H1 (cell line): ENCODE measurements at regions not wholly inside any gene's neighbourhood (a gene's known extent, or its start where the extent isn't known, plus 50 kb on each side); places are given as distances from the start of the nearest gene placed in this dataset.

Experiments
- CTCF ChIA-PET: fragments of 300-600 bp; sonication (Branson Sonifier 250); formaldehyde crosslinking; loops from one replicate; lab custom pipeline; 2021; ENCODE audit not compliant: partially characterized antibody; lab: Charles Lee
- POLR2A ChIA-PET: fragments of 300-600 bp; sonication (Branson Sonifier 250); formaldehyde crosslinking; loops from one replicate; lab custom pipeline; 2021; ENCODE audit warnings: inconsistent platforms; ENCODE audit not compliant: partially characterized antibody; lab: Charles Lee
- DNase-seq, 2 experiments: peaks; one replicate each; pipeline versions ENCODE4 v3.0.0 to v3.0.0-alpha.2; 2010 to 2022; ENCODE audit warnings: low spot score in 2 of 2, low read depth in 1 of 2, mixed read lengths in 1 of 2
- FAIRE-seq: peaks from 2 replicates; lab custom pipeline; 2011; peaks lifted over from hg19 to GRCh38; lab: Jason Lieb, UNC
- H2AFZ ChIP-seq: 2 replicates; pipeline ENCODE4 v1.8.1; 2012; ENCODE audit warnings: low read length, inconsistent platforms
- H2AK5ac ChIP-seq: 2 replicates; pipeline ENCODE4 v1.6.1; 2013; ENCODE audit warnings: low read depth, low read length
- H2BK120ac ChIP-seq: replicated peaks from 2 replicates; pipeline ENCODE3; 2013; ENCODE audit warnings: low read depth, low read length, inconsistent platforms
- H2BK12ac ChIP-seq: 2 replicates; pipeline ENCODE4 v1.6.1; 2013; ENCODE audit warnings: low read depth, low read length
- H2BK15ac ChIP-seq: 2 replicates; pipeline ENCODE4 v1.6.1; 2013; ENCODE audit warnings: low read length
- H2BK20ac ChIP-seq: 2 replicates; pipeline ENCODE4 v1.6.1; 2013; ENCODE audit warnings: low read length
- H2BK5ac ChIP-seq: 2 replicates; pipeline ENCODE4 v1.6.1; 2013; ENCODE audit warnings: low read depth, low read length
- H3K14ac ChIP-seq: 2 replicates; pipeline ENCODE4 v1.6.1; 2013; ENCODE audit warnings: inconsistent platforms; ENCODE audit not compliant: insufficient read length
- H3K18ac ChIP-seq: 2 replicates; pipeline ENCODE4 v1.6.1; 2013; ENCODE audit warnings: low read length; ENCODE audit errors: extremely low read depth
- H3K23ac ChIP-seq: 2 replicates; pipeline ENCODE4 v1.6.1; 2013; ENCODE audit warnings: inconsistent platforms; ENCODE audit not compliant: insufficient read length
- H3K23me2 ChIP-seq: 2 replicates; pipeline ENCODE4 v1.6.1; 2013; ENCODE audit warnings: low read depth, low read length
- H3K27ac ChIP-seq: 2 replicates; pipeline ENCODE4 v1.6.1; 2011; ENCODE audit warnings: low read depth, low read length, inconsistent platforms
- H3K27me3 ChIP-seq, 4 experiments: replicated peaks in 1 of 4; 1 replicate in 1 of 4; 2 replicates in 3 of 4; pipeline versions ENCODE4 v1.6.1 to v1.8.1; 2011 to 2013; ENCODE audit warnings: low read length in 3 of 4, mild to moderate bottlenecking in 3 of 4, inconsistent platforms in 2 of 4, mixed read lengths in 2 of 4, moderate library complexity in 1 of 4; ENCODE audit not compliant: control insufficient read depth in 3 of 4, insufficient read depth in 3 of 4; ENCODE audit errors: extremely low read depth in 1 of 4
- H3K36me3 ChIP-seq, 4 experiments: 2 replicates each; pipeline versions ENCODE4 v1.6.1 to v1.8.1; 2011 to 2013; ENCODE audit warnings: mild to moderate bottlenecking in 4 of 4, low read length in 3 of 4, moderate library complexity in 2 of 4, control low read depth in 1 of 4, inconsistent platforms in 1 of 4; ENCODE audit not compliant: insufficient read depth in 4 of 4, control insufficient read depth in 2 of 4
- H3K4ac ChIP-seq: replicated peaks from 2 replicates; pipeline ENCODE3; 2013; ENCODE audit warnings: low read length, low read depth, mixed read lengths, inconsistent platforms; ENCODE audit not compliant: insufficient read length
- H3K4me1 ChIP-seq, 4 experiments: replicated peaks in 1 of 4; 1 replicate in 1 of 4; 2 replicates in 3 of 4; pipeline versions ENCODE4 v1.6.1 to v1.8.1; 2011 to 2013; ENCODE audit warnings: low read length in 3 of 4, inconsistent platforms in 2 of 4, mixed read lengths in 1 of 4; ENCODE audit not compliant: insufficient read depth in 4 of 4, control insufficient read depth in 3 of 4
- H3K4me2 ChIP-seq, 2 experiments: 2 replicates each; pipeline versions ENCODE4 v1.6.1 to v1.8.1; 2011 to 2013; ENCODE audit warnings: low read depth in 2 of 2, low read length in 2 of 2, control low read depth in 1 of 2, inconsistent platforms in 1 of 2, mild to moderate bottlenecking in 1 of 2; ENCODE audit not compliant: insufficient read depth in 1 of 2
- H3K4me3 ChIP-seq, 4 experiments: fragments of 200-600, 300-600 bp in 1 of 4; sonication (generic), shearing (Covaris generic), sonication (Bioruptor Twin) in 1 of 4; 2 replicates each; pipeline versions ENCODE4 v1.5.1 to v1.8.1; 2011 to 2016; ENCODE audit warnings: low read length in 4 of 4, low read depth in 3 of 4, control low read depth in 2 of 4, inconsistent platforms in 2 of 4, mild to moderate bottlenecking in 2 of 4, mixed read lengths in 1 of 4, moderate library complexity in 1 of 4; ENCODE audit not compliant: insufficient read depth in 2 of 4; ENCODE audit errors: extremely low read depth in 1 of 4
- H3K56ac ChIP-seq: replicated peaks from 2 replicates; pipeline ENCODE3; 2013; ENCODE audit warnings: low read depth, mild to moderate bottlenecking, mixed read lengths, low read length, inconsistent platforms; ENCODE audit not compliant: insufficient read length
- H3K79me1 ChIP-seq: 2 replicates; pipeline ENCODE4 v1.6.1; 2013; ENCODE audit warnings: low read depth, low read length, control low read depth
- H3K79me2 ChIP-seq, 2 experiments: 2 replicates each; pipeline versions ENCODE4 v1.6.1 to v1.8.1; 2012 to 2013; ENCODE audit warnings: low read length in 2 of 2, mild to moderate bottlenecking in 2 of 2, inconsistent platforms in 1 of 2; ENCODE audit not compliant: insufficient read depth in 2 of 2, control insufficient read depth in 1 of 2
- H3K9ac ChIP-seq, 4 experiments: replicated peaks in 1 of 4; 1 replicate in 1 of 4; 2 replicates in 3 of 4; pipeline versions ENCODE4 v1.6.1 to v1.8.1; 2011 to 2013; ENCODE audit warnings: low read depth in 3 of 4, low read length in 3 of 4, control low read depth in 2 of 4, mild to moderate bottlenecking in 2 of 4, moderate library complexity in 2 of 4, inconsistent platforms in 1 of 4; ENCODE audit errors: extremely low read depth in 1 of 4
- H3K9me3 ChIP-seq, 2 experiments: 2 replicates each; pipeline versions ENCODE4 v1.6.1 to v1.8.1; 2012 to 2013; ENCODE audit warnings: mild to moderate bottlenecking in 2 of 2, moderate library complexity in 2 of 2, control low read depth in 1 of 2, inconsistent platforms in 1 of 2, low read depth in 1 of 2, low read length in 1 of 2, mixed read lengths in 1 of 2; ENCODE audit not compliant: insufficient read depth in 2 of 2
- H4K20me1 ChIP-seq, 2 experiments: replicated peaks in 1 of 2; 2 replicates each; pipeline versions ENCODE3 to v1.8.1; 2011 to 2013; ENCODE audit warnings: inconsistent platforms in 2 of 2, low read length in 2 of 2, mild to moderate bottlenecking in 1 of 2; ENCODE audit not compliant: insufficient read depth in 2 of 2, control insufficient read depth in 1 of 2
- H4K5ac ChIP-seq: 2 replicates; pipeline ENCODE4 v1.6.1; 2013; ENCODE audit warnings: low read length, low read depth, mixed read lengths, inconsistent platforms; ENCODE audit not compliant: insufficient read length
- H4K8ac ChIP-seq: 2 replicates; pipeline ENCODE4 v1.8.0; 2013; ENCODE audit warnings: mild to moderate bottlenecking, moderate library complexity, low read length, inconsistent platforms; ENCODE audit not compliant: insufficient read depth; ENCODE audit errors: extremely low read depth
- H4K91ac ChIP-seq: replicated peaks from 2 replicates; pipeline ENCODE3; 2013; ENCODE audit warnings: low read length, mixed read lengths, inconsistent platforms; ENCODE audit not compliant: insufficient read length
- KDM1A ChIP-seq: fragments of 200-600, 300-600 bp; sonication (generic); IDR thresholded peaks from 2 replicates; pipeline ENCODE4 v1.7.1; 2016; ENCODE audit warnings: mild to moderate bottlenecking, low read length, borderline replicate concordance
- NRF1 ChIP-seq: IDR thresholded peaks from 2 replicates; pipeline ENCODE4 v1.6.1; 2011; ENCODE audit warnings: mild to moderate bottlenecking, low read depth, low read length, improper control_type of control experiment
- POLR2AphosphoS5 ChIP-seq: IDR thresholded peaks from 2 replicates; pipeline ENCODE4 v1.6.1; 2011; ENCODE audit warnings: low read depth, low read length
- SP4 ChIP-seq: IDR thresholded peaks from 2 replicates; pipeline ENCODE4 v1.6.1; 2012; ENCODE audit warnings: low read length, inconsistent platforms
- TEAD4 ChIP-seq: IDR thresholded peaks from 2 replicates; pipeline ENCODE4 v1.6.1; 2012; ENCODE audit warnings: low read depth, low read length, inconsistent platforms, mixed read lengths
- YY1 ChIP-seq: IDR thresholded peaks from 2 replicates; pipeline ENCODE4 v1.6.1; 2011; ENCODE audit warnings: low read depth, mild to moderate bottlenecking, low read length
- WGBS, 2 experiments: shearing (Covaris generic) in 1 of 2; methylation state at CpG; one replicate each; pipeline versions ENCODE4 v1.1.6 to v1.1.7; 2013 to 2015; ENCODE audit warnings: low lambda C conversion rate in 2 of 2, mixed read lengths in 2 of 2, inconsistent platforms in 1 of 2, low coverage in 1 of 2, missing lambda C conversion rate in 1 of 2; ENCODE audit not compliant: insufficient replicate concordance in 2 of 2, insufficient coverage in 1 of 2, insufficient read length in 1 of 2; ENCODE audit errors: extremely low coverage in 1 of 2, missing lambda C conversion rate in 1 of 2; 5-methylcytosine and 5-hydroxymethylcytosine counted together
- TF ChIP-seq, protein P1 (sequence below): IDR thresholded peaks from 2 replicates; pipeline ENCODE4 v1.6.1; 2012; ENCODE audit warnings: low read length, inconsistent platforms
- TF ChIP-seq, protein P2 (sequence below), 3 experiments: IDR thresholded peaks; 1 replicate in 2 of 3; 2 replicates in 1 of 3; pipeline versions ENCODE4 v1.5.1 to v1.6.1; 2011; ENCODE audit warnings: low read length in 3 of 3, mild to moderate bottlenecking in 3 of 3, inconsistent platforms in 2 of 3, low read depth in 1 of 3, moderate library complexity in 1 of 3; ENCODE audit not compliant: insufficient read depth in 1 of 3; ENCODE audit errors: control extremely low read depth in 1 of 3
- TF ChIP-seq, protein P3 (sequence below): IDR thresholded peaks from 2 replicates; pipeline ENCODE4 v1.6.1; 2012; ENCODE audit warnings: inconsistent platforms

DNA sequence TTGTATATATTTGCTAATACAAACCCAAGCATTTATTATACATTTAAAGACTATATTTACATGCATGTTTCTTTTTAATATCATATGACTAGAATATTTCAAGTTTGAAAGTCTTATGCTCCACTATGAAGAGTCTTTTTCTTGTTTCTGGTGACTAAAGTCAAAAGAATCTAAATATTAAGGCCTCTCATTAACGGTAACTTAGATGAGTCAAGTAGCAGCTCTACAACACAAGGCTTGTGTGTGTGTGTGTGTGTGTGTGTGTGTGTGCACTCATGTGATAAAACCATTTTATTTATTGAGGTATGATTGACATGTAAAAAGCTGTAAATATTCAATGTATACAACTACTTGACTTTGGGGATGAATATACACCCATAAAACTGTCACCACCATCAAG is 275.6 kb downstream of the TFAP2B start:
- H3K27me3 ChIP-seq, result peaks cover 0 to 2% (median 0%) of the 10 kb centered on the region in 4 experiments; a peak in 1 of 7 replicates
- WGBS, 2 experiments, result 73% methylated on average over 1 of the region's 1 CpG; no CpG with 5 or more reads in 1 of the 2 experiments
- H3K4ac ChIP-seq, result no peak overlapping the region
- no peak overlapping the region for H2BK120ac ChIP-seq
- H3K56ac ChIP-seq, result no peak overlapping the region
- no peak overlapping the region for H3K4me3 ChIP-seq
- no peaks in the 10 kb centered on the region for H3K23me2 ChIP-seq
- DNase-seq, result no peak
- no peaks in the 10 kb centered on the region for H4K20me1 ChIP-seq
- no peaks in the 10 kb centered on the region for H3K36me3 ChIP-seq
- no peaks in the 10 kb centered on the region for H3K4me1 ChIP-seq
- no peak overlapping the region for H3K18ac ChIP-seq
- no peak overlapping the region for H3K4me2 ChIP-seq
- H3K9ac ChIP-seq, result no peak overlapping the region
- no peak overlapping the region for H3K23ac ChIP-seq
- ChIA-PET CTCF (interaction anchor here (0.6 kb wide), 1 partner anchor 197 kb away, joined by 4 read pairs; no protein-coding TSS in a partner anchor), POLR2A (no interaction called here)
- no peaks in the 10 kb centered on the region for H3K79me2 ChIP-seq
- H4K91ac ChIP-seq, result no peak overlapping the region
- H2AK5ac ChIP-seq, result no peak overlapping the region
- no peaks in the 10 kb centered on the region for H3K79me1 ChIP-seq
- FAIRE-seq, result no peak
- H3K9me3 ChIP-seq, result no peaks in the 10 kb centered on the region; a peak in 1 of 4 replicates
- H2BK15ac ChIP-seq, result no peak overlapping the region
- no peak overlapping the region for H3K14ac ChIP-seq
- no peak overlapping the region for H2BK5ac ChIP-seq
- no peak overlapping the region for H2BK12ac ChIP-seq
- TF ChIP-seq, protein P1, sequence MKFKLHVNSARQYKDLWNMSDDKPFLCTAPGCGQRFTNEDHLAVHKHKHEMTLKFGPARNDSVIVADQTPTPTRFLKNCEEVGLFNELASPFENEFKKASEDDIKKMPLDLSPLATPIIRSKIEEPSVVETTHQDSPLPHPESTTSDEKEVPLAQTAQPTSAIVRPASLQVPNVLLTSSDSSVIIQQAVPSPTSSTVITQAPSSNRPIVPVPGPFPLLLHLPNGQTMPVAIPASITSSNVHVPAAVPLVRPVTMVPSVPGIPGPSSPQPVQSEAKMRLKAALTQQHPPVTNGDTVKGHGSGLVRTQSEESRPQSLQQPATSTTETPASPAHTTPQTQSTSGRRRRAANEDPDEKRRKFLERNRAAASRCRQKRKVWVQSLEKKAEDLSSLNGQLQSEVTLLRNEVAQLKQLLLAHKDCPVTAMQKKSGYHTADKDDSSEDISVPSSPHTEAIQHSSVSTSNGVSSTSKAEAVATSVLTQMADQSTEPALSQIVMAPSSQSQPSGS, result no peak
- TF ChIP-seq, protein P2, sequence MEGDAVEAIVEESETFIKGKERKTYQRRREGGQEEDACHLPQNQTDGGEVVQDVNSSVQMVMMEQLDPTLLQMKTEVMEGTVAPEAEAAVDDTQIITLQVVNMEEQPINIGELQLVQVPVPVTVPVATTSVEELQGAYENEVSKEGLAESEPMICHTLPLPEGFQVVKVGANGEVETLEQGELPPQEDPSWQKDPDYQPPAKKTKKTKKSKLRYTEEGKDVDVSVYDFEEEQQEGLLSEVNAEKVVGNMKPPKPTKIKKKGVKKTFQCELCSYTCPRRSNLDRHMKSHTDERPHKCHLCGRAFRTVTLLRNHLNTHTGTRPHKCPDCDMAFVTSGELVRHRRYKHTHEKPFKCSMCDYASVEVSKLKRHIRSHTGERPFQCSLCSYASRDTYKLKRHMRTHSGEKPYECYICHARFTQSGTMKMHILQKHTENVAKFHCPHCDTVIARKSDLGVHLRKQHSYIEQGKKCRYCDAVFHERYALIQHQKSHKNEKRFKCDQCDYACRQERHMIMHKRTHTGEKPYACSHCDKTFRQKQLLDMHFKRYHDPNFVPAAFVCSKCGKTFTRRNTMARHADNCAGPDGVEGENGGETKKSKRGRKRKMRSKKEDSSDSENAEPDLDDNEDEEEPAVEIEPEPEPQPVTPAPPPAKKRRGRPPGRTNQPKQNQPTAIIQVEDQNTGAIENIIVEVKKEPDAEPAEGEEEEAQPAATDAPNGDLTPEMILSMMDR (IDR thresholded peaks at IDR 0.05; ENCODE audit: control extremely low read depth in 1 of 3, insufficient read depth in 1 of 3, low read depth in 1 of 3, low read length in 3 of 3), result no peak
- no peak for TF ChIP-seq KDM1A
- TF ChIP-seq, protein P3, sequence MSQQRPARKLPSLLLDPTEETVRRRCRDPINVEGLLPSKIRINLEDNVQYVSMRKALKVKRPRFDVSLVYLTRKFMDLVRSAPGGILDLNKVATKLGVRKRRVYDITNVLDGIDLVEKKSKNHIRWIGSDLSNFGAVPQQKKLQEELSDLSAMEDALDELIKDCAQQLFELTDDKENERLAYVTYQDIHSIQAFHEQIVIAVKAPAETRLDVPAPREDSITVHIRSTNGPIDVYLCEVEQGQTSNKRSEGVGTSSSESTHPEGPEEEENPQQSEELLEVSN, result no peak
- no peak for TF ChIP-seq NRF1
- no peak for TF ChIP-seq TEAD4
- TF ChIP-seq YY1, result no peak
- TF ChIP-seq SP4, result no peak
- TF ChIP-seq POLR2AphosphoS5, result no peak
- H3K27ac ChIP-seq, result no peak overlapping the region
- H4K5ac ChIP-seq, result no peak overlapping the region
- H2AFZ ChIP-seq, result no peak overlapping the region
- H2BK20ac ChIP-seq, result no peak overlapping the region
- H4K8ac ChIP-seq, result no peak overlapping the region
